ENCODE measurements at regions not wholly inside any gene's neighbourhood (a gene's known extent, or its start where the extent isn't known, plus 50 kb on each side); places are given as distances from the start of the nearest gene placed in this dataset.

DNA sequence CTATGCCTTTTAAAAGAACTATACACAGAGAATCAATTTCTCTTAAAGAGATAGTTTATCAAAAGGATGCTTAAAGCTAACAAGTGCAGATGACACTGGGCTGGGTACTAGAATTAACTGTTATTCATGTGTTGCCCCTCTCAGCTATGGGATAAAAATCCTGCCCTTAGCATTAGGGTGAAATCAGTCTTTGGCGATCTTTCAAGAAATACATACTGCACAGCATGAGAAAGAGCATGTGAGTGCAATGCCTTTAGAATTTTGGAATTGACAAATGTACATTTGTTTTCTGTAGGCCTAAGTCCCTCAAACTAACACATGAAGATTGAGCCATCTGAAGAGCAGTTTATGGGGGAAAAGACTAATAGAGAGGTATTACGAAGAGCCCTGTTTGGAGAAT, 115.4 kb downstream of the ZFP64 start:
- no peak for TF ChIP-seq POLR2AphosphoS5 (IDR thresholded peaks at IDR 0.05)
- TF ChIP-seq, protein P1, sequence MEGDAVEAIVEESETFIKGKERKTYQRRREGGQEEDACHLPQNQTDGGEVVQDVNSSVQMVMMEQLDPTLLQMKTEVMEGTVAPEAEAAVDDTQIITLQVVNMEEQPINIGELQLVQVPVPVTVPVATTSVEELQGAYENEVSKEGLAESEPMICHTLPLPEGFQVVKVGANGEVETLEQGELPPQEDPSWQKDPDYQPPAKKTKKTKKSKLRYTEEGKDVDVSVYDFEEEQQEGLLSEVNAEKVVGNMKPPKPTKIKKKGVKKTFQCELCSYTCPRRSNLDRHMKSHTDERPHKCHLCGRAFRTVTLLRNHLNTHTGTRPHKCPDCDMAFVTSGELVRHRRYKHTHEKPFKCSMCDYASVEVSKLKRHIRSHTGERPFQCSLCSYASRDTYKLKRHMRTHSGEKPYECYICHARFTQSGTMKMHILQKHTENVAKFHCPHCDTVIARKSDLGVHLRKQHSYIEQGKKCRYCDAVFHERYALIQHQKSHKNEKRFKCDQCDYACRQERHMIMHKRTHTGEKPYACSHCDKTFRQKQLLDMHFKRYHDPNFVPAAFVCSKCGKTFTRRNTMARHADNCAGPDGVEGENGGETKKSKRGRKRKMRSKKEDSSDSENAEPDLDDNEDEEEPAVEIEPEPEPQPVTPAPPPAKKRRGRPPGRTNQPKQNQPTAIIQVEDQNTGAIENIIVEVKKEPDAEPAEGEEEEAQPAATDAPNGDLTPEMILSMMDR (IDR thresholded peaks at IDR 0.05): no peak
